ENCODE measurements at regions not wholly inside any gene's neighbourhood (a gene's known extent, or its start where the extent isn't known, plus 50 kb on each side); places are given as distances from the start of the nearest gene placed in this dataset.

DNA sequence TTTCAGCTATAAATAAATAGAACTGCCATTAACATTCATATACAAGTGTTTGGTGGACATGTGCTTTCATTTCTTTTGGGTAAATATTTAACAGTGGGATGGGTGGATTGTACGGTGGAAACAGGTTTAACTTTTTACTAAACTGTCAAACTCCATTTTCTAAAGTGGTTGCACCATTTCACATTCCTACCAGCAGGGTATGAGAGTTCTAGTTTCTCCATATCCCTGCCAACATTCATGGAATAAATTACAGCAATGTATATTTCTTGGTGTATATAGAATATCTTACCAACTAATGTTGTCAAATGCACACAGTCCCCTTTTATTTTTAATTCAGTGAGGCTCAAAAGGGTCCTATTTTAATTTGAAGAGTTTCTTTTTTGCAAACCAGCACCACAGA is 71.3 kb upstream of the CTXND1 start:
- TF ChIP-seq, protein P1, sequence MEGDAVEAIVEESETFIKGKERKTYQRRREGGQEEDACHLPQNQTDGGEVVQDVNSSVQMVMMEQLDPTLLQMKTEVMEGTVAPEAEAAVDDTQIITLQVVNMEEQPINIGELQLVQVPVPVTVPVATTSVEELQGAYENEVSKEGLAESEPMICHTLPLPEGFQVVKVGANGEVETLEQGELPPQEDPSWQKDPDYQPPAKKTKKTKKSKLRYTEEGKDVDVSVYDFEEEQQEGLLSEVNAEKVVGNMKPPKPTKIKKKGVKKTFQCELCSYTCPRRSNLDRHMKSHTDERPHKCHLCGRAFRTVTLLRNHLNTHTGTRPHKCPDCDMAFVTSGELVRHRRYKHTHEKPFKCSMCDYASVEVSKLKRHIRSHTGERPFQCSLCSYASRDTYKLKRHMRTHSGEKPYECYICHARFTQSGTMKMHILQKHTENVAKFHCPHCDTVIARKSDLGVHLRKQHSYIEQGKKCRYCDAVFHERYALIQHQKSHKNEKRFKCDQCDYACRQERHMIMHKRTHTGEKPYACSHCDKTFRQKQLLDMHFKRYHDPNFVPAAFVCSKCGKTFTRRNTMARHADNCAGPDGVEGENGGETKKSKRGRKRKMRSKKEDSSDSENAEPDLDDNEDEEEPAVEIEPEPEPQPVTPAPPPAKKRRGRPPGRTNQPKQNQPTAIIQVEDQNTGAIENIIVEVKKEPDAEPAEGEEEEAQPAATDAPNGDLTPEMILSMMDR (IDR thresholded peaks at IDR 0.05; ENCODE audit: control insufficient read depth, extremely low read depth, insufficient read depth), result no peak
- H3K4me3 ChIP-seq (ENCODE audit: low read depth, low read length), result no peak overlapping the region

DNA sequence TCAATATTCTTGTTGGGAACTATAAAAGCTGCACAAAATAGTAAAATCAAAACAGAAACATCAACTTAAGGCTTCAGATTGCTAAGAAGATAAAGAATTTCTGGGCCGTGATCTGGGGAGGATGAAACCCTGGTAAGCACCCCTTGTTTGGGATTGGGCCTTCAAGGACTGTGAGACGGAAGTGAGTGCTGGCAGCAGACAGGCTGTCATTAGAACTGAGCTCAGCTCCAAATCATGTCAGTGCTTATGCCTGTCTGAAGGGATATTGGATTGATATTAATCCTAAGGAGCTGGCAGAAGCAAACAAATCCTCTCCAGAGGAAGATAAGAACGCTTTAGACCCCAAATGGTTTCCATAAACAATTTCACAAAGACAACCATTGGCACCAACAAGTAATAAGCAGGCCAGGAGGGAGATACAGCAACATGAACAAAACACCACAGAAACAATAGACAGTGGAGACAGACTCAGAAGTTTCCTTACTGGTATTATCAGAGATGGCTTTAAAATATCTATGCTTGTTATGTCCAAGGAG is 72.6 kb upstream of the CTXND1 start:
- TF ChIP-seq, protein P1 (IDR thresholded peaks at IDR 0.05; ENCODE audit: control insufficient read depth, extremely low read depth, insufficient read depth), result no peak
- DNase-seq (ENCODE audit: low read depth), result no peak
- no peak overlapping the region for H3K4me3 ChIP-seq (ENCODE audit: low read depth, low read length)

More for the DNA sequence above, 71.3 kb upstream of the CTXND1 start:
- no peak for DNase-seq (ENCODE audit: low read depth)

DNA sequence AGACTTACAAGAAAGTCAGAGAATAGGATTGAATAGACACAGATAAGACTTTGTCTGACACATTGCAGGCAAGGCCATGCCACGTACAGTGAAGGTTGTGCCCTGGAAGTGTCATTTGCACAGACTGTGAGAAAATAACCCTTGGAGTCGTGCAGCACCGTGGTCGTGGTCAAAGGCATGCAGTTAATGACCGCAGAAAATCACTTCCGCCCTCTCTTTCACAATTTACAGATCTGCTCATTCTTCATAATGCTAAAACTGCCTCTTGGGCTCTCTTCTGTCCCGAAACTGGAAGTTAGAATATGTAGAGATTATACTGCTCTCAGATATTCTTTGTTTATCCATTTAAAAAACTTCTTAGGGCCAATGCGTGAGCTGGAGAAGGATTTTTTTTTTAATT is 73.2 kb upstream of the CTXND1 start:
- TF ChIP-seq, protein P1 (IDR thresholded peaks at IDR 0.05; ENCODE audit: control insufficient read depth, extremely low read depth, insufficient read depth), result no peak
- H3K4me3 ChIP-seq (ENCODE audit: low read depth, low read length), result no peak overlapping the region
- no peak for DNase-seq (ENCODE audit: low read depth)

DNA sequence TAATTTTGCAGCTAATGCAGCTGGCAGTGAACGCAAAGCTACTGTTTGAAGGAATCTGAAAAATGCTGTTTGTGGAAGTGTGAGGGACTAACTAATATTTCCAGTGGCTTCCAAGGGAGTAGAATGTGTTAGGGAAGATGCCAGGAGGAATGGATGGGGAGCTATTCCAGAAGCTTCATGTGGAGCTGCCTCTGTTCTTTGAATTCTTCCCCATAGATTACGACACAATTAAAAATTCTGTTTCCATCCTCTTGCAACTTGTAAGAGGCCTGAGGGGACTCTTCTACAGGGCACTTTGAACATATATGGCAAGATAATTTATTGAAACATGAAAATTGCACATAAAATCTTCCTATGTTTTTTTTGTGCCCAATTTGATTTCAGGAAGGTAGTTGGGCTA is 74.3 kb upstream of the CTXND1 start:
- DNase-seq (ENCODE audit: low read depth), result no peak
- TF ChIP-seq, protein P1 (IDR thresholded peaks at IDR 0.05; ENCODE audit: control insufficient read depth, extremely low read depth, insufficient read depth), result no peak
- no peak overlapping the region for H3K4me3 ChIP-seq (ENCODE audit: low read depth, low read length)

DNA sequence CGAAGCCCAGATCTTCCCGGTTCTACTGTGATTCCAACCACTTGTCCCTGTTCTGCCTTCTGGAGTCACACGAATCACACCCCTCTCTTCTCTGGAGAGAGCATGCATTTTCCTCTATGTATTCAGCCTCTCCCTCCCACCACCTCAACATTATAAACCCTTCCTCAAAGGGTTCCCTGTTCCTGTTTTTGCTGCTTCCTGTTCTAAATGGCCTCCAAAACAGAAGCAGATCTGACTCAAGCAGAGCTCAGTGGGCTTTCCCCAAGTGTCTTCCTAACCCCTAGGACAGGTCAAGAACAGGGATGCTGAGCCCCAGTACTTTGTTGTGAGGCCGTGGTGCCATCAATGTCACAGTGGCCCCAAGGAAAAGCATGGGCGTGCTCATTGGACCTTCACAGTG is 75.7 kb upstream of the ARNT2 start:
- TF ChIP-seq, protein P1 (IDR thresholded peaks at IDR 0.05; ENCODE audit: control insufficient read depth, extremely low read depth, insufficient read depth), result no peak
- H3K4me3 ChIP-seq (ENCODE audit: low read depth, low read length), result no peak overlapping the region
- DNase-seq (ENCODE audit: low read depth), result no peak

DNA sequence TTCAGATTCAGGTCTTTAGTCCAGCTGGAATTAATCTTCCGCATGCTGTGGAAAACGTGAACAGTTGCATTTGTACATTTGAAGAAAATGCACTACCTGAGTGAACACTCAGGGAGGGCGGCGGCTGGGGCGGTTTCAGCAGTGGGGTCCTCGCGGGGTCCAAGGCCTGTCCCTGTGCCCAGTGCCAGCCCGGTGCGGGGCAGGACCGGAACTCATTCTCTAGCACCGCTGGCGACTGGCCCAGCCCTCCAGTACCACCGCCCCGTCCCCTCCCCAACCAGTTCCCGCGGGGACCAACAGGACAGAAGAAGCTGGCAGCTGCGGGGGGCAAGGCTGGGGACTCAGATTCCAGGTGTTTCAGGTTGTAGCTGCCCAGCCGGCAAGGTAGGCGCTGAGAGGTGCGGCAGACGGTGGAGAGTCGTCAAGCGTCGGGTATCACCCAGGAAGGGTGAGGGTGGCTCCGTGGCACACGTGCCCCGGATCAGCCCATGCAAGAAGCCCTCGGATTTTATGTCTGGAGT is 72.2 kb upstream of the ARNT2 start:
- DNase-seq (ENCODE audit: low read depth), result no peak
- no peak overlapping the region for H3K4me3 ChIP-seq (ENCODE audit: low read depth, low read length)
- TF ChIP-seq, protein P1 (IDR thresholded peaks at IDR 0.05; ENCODE audit: control insufficient read depth, extremely low read depth, insufficient read depth), result no peak

DNA sequence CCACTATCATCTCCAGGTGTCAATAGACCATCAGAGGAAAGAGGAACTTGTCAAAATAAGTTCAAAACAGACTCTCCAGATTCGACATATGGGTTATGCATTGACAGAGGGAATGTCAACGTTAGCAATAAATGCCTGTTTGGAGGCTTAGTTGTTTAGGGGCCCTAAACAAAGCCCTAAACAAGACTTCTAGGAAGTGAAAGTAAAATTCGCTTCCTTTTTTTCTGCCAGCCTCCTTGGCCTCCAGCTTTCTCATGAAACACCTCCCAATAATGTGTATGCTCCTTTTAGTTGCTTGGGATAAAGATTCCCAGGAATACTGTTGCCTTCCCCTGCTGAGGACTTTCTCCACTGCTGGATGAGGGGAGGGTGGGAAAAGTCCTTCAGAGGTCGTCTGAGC is 70.9 kb upstream of the ARNT2 start:
- H3K4me3 ChIP-seq (ENCODE audit: low read depth, low read length), result no peak overlapping the region
- TF ChIP-seq, protein P1 (IDR thresholded peaks at IDR 0.05; ENCODE audit: control insufficient read depth, extremely low read depth, insufficient read depth), result no peak
- DNase-seq (ENCODE audit: low read depth), result no peak

All from LNCaP clone FGC (cell line).